Hematopoietic multipotent progenitor cell treated with erythropoietin and hydrocortisone succinate and interleukin-3 and kit ligand, for 15 days (in vitro differentiated cells): ENCODE measurements at regions not wholly inside any gene's neighbourhood (a gene's known extent, or its start where the extent isn't known, plus 50 kb on each side); places are given as distances from the start of the nearest gene placed in this dataset.
"Not testable (repeated sequence)": the region's sequence is repeated elsewhere in the genome, so short reads cannot be mapped to it uniquely, and the experiment has no call there.

Experiments
- DNase-seq: peaks from one replicate; pipeline ENCODE4 v3.0.0-alpha.2; 2015; ENCODE audit warnings: low spot score

DNA sequence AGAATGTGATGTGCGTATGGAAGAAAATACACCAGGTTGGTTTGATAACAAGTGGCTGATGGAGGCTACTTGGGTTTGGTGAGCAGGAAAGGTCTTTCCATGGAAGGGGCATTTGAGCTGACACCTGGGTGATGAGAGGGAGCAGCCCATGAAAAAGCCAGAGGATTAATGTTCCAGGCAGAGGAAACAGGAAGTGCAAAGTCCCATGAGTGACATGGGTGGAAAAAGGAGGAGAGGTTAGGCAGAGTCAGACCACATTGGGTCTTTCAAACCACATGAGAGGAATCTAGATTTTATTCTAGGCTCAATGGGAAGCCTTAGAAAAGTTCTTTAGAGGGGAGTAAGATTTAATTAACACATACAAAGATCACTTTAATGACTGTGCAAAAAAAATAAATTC is 195.7 kb downstream of the LRATD1 start:
- DNase-seq, result no peak

DNA sequence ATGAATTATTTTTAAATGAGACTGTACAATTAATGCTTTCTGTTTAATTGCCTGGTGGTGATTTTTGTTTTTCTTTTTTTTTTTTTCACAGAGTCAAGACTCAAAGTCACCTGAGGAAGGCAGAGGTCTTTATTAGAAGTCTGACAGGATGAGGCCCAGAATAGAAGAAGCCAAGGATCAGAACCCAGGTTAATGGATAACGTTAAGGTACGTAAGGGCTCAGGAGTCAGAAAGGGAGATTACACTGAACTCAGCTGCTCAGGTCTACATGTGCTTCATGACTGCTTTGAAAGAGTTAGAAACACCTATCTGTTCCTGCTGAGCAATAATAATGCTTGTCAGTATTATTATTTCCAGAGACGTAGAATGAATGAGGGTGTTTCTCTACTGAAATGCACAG is 196.5 kb downstream of the LRATD1 start:
- DNase-seq, result no peak

DNA sequence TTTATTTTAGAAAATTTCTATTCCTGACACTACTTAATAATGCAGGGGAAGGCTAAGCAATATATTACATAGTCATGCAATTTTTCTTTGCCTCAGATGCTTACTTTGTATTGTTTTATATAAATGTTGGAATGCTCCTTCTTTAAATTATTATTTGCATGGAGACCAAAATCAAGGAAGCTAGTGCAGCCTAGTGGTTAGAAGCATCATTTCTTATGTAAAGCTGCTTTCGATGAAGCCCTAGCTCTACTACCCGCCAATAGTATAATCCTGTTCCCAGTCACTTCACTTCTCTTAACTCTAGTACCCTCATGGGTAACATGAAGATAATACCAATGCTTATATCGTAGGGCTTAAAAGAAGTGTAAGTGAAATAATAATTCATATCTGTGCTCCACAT is 198.9 kb downstream of the LRATD1 start:
- DNase-seq, result no peak

DNA sequence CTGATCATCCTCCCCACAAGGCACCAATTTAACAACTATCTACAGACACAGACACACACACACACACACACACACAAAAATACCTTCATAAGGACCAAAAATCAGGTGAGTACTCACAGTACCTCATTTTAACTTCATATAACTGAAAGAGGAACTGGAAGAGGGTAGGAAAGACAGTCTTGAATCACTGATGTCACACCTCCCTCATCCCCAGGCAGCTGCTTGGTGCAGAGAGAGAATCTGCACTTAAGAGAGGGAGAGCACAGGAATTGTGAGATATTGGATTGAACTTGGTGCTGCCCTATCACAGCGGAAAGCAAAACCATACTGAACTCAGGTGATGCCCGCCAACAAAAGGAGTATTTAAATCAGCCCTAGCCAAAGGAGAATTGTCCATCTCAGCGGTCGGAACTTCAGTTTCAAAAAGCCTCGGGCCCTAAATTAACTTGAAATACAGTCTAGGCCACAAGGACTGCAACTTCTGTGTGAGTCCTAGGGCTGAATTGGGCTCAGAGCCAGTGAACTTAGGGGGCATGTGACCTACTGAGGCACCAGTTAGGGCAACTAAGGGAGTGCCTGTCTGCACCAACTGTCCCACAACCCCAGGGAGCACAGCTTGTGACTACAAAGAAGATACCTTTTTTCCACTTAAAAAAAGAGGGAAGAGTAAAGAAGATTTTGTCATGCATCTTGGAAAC is 211.1 kb downstream of the LRATD1 start:
- no peak for DNase-seq

DNA sequence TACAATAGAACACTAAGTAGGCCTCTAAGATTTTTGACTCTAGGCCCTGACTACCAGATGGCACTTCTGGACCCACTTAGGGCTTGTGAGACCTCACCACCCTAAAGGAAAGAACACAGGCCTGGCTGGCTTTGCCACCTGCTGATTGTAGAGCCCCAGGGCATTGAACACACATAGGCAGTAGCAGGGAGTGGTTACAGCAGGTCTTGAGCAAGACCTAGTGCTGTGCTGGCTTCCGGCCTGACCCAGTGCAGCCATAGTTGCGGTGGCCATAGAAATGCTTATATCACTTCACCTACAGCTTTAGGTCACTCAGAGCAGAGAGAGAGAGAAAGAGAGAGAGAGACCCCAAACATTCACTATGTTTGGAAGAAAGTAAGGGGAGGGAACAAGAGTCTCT is 223.2 kb downstream of the LRATD1 start:
- DNase-seq, result no peak

DNA sequence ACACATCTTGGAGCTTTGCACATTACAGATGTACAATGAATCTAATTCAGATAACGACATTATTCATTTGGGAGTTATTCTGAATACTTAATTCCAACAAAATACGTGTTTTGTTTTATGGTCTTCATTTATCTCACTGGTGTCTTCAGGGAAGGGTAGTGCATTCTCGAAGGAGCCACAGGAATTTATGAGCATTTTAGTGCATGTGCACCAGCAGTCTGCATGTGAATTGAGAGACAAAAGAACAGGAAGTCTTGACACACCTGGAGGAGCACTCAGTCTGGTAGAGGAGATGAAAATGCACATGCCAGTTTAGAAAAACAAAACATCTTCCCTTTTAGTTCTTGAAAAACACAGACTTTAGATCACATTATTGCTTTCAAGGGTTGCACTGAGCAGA is 228.7 kb downstream of the LRATD1 start:
- no peak for DNase-seq

DNA sequence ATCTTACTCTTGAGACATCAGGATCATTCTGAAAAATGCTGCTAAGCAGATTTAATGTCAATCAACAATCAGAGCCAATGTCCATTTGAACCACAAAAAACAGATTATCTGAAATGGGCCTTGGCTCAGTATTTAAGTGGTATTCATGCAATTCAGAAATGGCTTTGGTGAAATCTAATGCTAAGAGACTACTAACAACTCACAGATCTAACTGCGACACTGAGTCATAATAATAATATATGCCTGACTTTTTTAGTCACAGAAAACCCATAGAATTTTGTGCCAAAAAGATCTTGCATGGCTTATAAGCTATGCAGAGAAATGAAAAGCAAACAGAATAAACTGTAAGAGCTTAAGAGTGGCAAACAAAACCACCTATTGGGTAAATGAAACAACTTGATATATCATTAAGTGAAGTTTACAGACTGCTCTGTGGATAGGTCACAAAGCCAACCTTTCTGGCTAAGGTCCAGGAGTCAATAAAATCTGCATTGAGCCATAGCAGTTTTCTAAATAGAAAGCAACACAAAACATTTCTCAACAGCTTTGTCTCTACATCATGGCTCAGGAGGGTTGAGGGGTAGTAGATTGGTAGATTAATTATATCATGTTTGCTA is 234.3 kb downstream of the LRATD1 start:
- DNase-seq, result no peak

DNA sequence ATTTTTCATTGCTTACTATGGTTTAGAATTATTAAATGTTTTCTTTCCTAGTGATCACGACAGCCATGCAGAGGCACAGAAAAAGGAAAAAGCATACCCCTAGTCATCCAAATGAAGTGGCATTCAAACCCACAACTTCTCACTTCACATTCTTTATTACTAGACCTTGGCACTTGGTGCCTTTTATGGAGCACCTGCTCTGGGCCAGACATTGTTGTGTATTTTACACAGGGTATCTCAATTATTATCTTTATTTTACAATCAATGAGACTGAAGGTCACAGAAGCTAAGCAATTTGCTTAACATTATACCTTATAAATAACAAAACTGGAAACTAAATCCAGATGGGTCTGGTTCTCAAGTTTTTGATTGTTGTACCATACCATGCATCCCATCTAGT is 235.3 kb downstream of the LRATD1 start:
- DNase-seq, result no peak

DNA sequence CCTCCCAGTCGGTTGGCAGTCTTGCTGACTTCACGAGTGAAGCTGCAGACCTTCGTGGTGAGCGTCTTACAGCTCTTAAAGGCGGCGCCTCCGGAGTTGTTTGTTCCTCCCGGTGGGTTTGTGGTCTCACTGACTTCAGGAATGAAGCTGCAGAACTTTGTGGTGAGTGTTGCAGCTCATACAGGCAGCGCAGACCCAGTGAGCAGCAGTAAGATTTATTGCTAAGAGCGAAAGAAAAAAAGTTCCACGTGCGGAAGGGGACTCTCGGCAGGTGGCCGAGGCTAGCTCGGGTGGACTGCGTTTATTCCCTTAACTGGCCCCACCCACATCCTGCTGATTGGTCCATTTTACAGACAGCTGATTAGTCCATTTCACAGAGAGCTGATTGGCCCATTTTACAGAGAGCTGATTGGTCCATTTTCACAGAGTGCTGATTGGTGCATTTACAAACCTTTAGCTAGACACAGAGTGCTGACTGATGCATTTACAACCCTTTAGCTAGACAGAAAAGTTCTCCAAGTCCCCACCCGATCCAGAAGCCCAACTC is 240.3 kb downstream of the LRATD1 start:
- DNase-seq, result no peak

DNA sequence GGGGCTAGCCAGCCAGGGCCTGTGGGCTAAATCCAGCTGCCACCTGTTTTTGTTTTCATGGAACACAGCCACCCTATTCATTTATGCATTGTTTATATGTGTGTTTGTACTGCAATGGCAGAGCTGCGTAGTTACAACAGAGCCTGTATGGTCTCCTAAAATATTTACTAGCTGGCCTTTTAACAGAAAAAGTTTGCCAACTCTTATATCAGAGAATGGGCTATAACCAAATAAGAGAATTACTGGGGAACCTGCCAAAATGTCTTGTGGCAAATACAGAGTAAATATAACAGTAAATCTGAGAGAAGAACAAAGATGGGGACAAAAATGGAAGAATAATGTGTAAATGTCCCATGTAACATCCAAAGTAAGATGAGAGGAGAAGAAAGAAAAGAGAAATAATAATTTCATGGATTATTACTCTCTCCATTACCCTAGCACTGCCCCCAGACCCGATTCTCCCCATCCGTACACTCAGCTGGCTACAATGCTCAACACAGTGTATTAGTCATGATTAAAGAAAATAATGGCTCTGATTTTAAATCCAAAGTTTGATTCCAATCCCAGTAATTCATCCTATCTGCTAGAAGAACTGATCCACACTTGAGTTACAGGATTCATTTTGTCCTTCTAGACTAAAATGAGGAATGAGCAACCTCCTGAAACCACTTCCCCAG is 249.3 kb downstream of the LRATD1 start:
- DNase-seq, result no peak

DNA sequence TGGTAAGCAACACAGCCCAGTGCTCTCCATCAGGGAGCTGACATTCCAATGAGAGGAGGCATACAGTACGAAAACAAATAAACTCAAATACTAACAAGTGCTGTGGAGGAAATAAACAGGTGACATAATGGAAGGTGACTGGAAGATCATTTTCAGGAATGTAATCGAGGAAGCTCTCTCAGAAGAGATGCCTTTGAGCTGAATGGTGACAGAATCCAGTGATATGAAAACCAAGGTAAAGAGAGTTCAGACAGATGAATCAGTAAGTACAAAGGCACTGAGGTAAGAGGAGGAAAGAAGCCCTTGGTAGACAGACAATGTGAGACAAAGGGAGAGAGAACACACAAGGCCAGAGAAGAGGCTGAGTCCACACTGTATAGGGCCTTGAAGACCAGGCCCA is 252.1 kb downstream of the LRATD1 start:
- no peak for DNase-seq

DNA sequence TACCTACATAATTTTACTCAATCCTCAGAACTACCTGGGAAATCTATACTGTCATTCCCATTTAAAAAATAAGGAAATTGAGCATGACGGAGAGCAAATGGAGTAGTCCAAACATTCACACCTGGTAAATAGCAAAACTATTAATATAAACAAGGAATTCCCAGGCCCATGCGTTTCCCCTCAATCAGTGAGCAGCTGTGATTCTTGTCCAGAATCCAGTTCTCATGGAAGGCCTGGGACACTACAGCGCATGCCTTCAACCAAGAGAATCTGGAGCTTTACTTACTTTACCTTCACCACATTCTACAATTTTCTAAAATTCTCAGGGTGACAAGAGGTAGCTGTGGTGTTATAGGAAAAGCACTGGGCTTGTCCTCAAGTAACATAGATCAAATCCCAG is 259.0 kb downstream of the LRATD1 start:
- no peak for DNase-seq

DNA sequence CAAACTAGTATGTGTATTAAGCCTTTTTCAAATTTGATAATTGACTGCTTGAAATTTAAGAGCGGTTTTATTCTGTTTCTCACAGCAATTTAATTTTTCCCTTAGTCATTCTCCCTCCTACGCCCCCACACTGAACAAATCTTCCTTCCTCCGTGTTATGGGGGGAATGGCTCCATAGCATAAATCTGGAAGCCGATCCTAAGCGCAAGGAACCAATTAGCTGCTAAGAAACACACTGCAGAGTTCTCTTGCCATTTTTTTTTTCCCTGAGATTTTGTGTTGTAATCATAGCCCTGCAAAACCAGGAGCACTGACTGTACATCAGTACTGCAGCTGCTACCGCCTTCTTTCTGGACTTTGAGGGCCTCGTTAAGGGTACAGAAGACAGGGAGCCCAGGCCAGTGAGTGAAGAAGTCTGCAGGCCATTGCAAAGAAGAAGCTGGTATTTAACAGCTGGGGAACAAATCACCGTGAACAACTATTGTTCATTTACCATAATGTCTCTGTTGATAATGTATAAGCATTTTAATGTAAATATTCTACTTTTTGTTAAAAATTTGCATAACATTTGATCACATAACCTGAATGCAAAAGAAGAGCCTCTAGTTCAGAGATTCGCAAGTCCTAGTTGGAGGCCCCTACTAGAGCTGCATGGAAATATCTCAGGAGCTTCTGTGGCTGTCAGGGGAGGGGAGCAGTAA is 264.0 kb downstream of the LRATD1 start:
- no peak for DNase-seq

DNA sequence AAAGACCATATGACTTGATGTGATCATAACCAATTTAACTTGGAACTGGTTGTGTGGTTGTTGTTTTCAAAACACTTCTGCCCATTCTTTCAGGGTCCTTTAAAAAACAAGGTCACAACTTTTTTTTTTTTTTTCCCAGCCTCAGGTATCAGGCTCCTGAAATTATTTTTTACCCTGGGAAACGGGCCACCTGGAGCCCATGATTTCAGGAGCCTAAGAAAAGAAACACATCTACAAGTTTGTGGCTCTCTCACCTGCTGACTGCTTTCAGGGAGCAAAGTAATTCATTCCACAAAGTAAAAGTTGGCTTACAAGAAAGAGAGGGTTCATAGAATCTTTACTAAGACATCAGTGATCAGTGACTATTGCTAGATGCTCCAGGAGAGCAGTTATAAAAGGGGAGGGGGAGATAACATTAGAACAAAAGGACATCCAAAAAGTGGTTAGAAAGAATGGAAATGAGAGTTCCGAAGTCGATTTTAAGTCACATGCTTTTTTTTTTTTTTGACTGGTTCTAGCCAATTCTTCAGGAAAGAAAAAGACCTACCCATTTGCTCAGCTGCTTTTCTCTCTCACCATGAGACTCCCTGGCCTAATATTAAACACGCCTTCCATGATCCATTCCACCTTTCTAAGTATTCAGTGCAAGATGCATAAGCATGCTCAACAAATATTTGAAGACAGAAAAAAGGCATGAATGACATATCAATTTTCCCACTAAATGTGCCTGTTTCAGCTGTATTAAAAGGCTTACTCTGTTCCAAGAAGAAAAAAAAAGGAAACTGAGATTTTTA is 267.3 kb downstream of the LRATD1 start:
- DNase-seq, result no peak

DNA sequence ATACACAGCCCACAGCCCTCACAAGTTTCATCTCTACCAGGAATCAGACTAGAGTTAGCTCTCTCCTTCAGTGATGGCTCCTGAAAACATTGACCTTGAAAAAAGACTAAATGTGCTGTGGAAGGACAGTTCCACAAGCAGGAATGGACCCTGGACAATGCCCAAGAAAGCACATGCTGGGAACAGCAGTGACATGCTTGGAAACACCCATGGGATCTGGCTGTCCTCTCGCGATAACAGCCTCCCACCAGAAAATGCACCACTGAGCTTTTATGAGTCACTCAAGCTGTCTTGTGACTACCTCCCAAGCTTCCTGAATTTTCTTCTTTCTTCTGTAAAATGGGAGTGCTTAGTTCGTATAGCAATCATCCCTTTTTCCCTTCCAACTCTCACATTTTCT is 269.2 kb downstream of the LRATD1 start:
- no peak for DNase-seq

DNA sequence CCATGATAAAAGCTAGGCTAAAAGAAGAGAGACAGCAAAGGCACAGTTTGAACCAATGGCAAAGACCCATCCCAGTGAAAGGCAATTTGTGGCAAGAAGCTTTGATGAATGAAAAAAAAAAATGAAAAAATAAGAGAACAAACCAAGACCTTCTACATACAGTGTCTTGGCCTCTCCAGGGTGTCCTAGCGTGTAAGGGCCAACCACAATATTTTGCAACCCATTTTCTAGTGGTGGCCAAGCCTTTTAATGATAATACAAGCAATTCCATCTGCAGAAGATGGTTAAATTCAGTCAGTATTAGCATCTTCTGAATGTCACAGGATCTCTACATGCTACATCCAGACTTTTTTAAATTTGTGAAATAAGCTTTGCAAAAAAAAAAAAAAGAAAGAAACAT is 270.4 kb downstream of the LRATD1 start:
- no peak for DNase-seq

DNA sequence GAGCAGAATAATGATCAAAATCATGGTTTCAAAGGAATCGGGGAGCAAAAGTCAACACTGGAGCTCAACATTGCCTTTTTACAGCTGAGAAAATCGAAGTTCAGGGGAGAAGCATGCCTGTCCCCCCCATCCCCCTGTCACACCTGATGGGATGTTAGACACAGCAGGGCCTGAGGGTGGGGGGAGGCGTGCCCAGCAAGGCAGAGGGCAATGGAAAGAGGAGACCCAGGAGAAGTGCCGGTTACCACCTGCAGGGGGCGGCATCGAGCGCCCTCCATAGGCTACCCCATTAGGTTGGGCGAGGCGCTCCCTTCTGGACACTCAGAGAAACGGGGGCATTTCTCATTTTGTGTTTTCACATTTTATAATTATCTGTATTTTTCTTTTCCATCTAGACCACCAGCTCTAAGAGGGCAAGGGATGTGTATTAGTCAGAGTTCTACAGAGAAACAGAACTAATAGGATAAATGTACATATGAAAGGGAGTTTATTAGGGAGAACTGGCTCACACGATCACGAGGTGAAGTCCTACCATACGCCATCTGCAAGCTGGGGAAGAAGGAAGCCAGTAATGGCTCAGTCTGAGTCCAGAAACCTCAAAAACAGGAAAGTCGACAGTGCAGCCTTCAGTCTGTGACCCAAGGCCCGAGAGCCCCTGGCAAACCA is 271.3 kb downstream of the LRATD1 start:
- DNase-seq, result peak; percentile 74

DNA sequence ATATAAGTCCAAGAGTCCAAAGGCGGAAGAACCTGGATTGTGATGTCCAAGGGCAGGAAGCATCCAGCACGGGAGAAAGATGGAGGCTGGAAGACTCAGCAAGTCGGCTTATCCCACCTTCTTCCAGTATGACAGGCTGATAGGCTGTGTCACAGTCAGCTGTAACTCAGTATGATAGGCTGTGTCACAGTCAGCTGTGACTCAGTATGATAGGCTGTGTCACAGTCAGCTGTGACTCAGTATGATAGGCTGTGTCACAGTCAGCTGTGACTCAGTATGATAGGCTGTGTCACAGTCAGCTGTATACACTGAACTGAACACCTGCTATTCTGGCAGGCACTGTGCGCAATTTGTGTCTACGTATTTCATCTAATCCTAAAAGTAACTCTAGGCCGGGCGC is 271.9 kb downstream of the LRATD1 start:
- not testable (repeated sequence) for DNase-seq

DNA sequence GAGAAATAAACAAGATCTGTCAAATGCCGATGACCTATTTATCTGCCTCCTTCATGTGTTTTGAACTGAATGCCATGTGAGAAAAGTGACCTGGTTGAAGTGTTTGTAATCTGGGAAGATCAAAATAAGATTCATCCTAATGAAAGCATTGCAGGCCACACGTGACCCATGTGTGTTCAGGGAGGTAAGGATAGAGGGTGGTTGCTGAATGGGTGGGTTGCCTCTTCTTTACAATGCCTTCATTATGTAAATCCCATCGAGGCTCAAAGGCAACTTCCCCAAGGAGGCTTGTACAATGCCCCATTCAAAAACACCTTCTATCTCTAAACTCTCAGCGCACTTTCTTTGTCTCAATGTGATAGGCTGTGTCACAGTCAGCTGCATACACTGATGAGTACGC is 273.1 kb downstream of the LRATD1 start:
- no peak for DNase-seq

DNA sequence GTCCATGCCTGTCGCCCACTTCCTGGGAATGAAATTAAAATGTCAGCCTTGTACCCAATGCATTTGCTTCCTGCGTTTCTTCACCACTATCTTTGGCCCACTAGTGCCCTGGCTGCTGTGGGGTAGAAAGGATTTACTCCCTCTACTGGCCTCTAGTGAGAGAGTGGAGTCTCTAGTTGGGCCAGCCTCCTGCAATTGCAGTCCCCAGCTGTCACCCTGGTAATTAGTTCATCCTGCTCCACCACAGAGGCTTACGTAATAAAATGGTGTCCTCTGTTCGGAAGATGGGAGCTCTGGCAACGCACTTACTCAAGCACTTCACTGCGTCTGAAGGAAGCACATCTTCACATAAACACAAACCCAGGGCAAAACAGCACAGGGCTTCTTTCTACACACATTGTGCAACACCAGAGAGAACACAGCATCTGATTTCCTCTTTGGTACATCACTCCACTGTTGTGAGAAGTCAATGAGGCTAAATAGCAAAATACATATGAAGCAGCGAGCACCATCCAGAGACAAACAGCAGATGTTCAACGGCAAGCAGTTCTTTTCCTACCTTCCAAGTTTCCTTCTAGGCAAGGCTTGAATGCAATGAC is 274.6 kb downstream of the LRATD1 start:
- DNase-seq, result no peak

DNA sequence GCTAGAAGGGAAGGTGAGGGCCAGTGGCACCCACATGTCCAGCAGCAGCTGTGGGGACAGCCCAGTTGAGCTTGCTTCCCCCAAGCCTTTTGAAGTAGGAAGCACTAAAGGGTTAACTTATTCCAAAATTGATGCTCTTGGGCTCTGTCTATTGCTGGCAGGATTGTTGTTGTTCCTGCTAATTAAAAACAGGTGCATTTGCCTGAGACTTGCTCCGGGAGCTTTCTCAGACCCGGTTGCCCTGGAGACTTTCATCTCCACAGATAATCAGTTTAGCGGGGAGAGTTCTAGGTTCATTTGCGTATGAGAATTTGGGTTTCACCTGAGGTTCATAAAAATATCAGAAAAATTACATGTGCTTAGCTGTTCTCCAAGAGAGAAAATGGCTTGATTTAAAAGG is 277.3 kb downstream of the LRATD1 start:
- DNase-seq, result no peak
